Natural killer cell treated with Interleukin-12 subunit alpha and Interleukin-12 subunit beta and Interleukin-15 and Interleukin-18, amount 100 ng/mL, for 72 hours (primary cell): ENCODE measurements at regions not wholly inside any gene's neighbourhood (a gene's known extent, or its start where the extent isn't known, plus 50 kb on each side); places are given as distances from the start of the nearest gene placed in this dataset.
"Not testable (repeated sequence)": the region's sequence is repeated elsewhere in the genome, so short reads cannot be mapped to it uniquely, and the experiment has no call there.

Experiments used
- ATAC-seq, 2 donors: fragments of 150-1000 bp; cut with Tn5 transposase in 1 of 2; sonication (Bioruptor Pico), chemical (Tn5 transposase) in 1 of 2; 2 replicates each; pipeline ENCODE4 v1.10.0; 2021
- DNase-seq: peaks from one replicate; pipeline ENCODE4 v3.0.0; 2022; ENCODE audit warnings: low spot score
- H3K27ac Mint-ChIP-seq, 2 donors: 1 replicate in 1 of 2; 2 replicates in 1 of 2; pipeline ENCODE4 v1.8.0; 2022; ENCODE audit warnings: mixed read lengths in 2 of 2, mild to moderate bottlenecking in 1 of 2, moderate library complexity in 1 of 2
- H3K27me3 Mint-ChIP-seq, 2 donors: 1 replicate in 1 of 2; 2 replicates in 1 of 2; pipeline ENCODE4 v1.8.0; 2022; ENCODE audit warnings: mixed read lengths in 2 of 2
- H3K36me3 Mint-ChIP-seq: one replicate; pipeline ENCODE4 v1.8.0; 2022; ENCODE audit warnings: mixed read lengths
- H3K4me1 Mint-ChIP-seq, 2 donors: 1 replicate in 1 of 2; 2 replicates in 1 of 2; pipeline ENCODE4 v1.8.0; 2022; ENCODE audit warnings: low read depth in 2 of 2, mixed read lengths in 2 of 2, mild to moderate bottlenecking in 1 of 2
- H3K4me3 Mint-ChIP-seq: one replicate; pipeline ENCODE4 v1.8.0; 2022; ENCODE audit warnings: mixed read lengths
- H3K9me3 Mint-ChIP-seq: 2 replicates; pipeline ENCODE4 v1.8.0; 2022; ENCODE audit warnings: mixed read lengths

DNA sequence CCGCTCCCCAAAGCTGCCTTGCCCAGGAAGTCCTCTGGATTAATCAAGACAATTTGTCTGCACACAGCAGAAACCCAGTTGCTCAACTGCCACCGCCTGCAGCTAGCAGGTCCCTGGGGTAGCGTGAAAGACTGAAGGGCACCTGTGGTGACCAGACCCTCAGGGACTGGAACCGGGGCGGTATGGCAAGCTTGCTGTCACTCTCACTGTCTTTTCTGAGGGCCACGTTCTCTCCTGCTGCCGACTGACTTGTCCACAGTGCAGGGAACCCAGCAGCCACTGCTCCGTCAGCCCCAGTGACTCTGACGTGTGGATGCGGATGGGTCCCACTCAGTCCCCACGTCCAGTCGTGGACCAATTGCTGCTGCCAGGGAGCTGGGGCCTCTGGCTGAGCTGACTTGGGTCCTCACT, 72.8 kb upstream of the PMEPA1 start:
- Mint-ChIP-seq H3K27me3 (peaks cover 18 to 23% of the 10 kb centered on the region in 2 donors), H3K4me1 (no peaks in the 10 kb centered on the region), H3K27ac (no peak overlapping the region), H3K4me3 (no peak overlapping the region), H3K36me3 (no peaks in the 10 kb centered on the region), H3K9me3 (no peaks in the 10 kb centered on the region)
- DNase-seq (no peak), ATAC-seq (peak in 1 of 2 donors; percentile 11)

DNA sequence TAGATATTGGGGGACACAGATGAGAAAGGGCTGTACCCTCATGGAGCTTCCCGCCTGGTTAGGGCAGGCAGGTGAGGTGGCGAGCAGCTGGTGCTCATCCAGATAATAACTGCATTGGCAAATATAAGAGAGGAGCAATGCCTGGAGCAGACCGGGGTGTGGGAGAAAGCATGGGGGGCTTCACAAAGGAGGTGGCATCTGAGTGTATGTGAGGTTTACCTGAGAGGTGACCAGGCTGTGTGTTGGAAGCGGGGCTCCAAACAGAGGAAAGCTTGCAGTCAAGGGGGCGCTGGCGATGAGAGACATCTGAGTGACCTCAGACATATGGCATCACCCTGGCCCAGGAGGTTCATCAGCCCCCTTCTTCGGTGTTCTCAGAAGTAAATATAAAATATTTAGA, 72.1 kb upstream of the PMEPA1 start:
- Mint-ChIP-seq H3K9me3 (no peaks in the 10 kb centered on the region), H3K4me3 (no peak overlapping the region), H3K27ac (no peak overlapping the region), H3K36me3 (no peaks in the 10 kb centered on the region), H3K4me1 (no peaks in the 10 kb centered on the region), H3K27me3 (peaks cover 21 to 29% of the 10 kb centered on the region in 2 donors)
- ATAC-seq: no peak
- no peak for DNase-seq

DNA sequence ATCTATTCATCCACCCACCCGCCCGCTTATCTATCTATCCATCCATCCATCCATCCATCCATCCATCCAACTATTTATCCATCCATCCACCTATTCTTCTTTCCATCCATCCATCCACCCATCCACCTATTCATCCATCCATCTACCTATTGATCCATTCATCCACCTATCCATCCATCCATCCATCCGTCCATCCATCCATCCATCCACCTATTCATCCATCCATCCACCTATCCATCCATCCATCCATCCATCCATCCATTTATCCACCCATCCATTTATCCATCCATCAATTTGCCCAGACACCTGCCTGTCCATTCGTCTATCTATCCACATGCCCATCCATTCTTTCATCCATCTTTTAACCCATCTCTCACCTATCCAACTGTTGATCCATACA, 71.1 kb upstream of the PMEPA1 start:
- Mint-ChIP-seq H3K4me1 (no peaks in the 10 kb centered on the region), H3K27me3 (peaks cover 21 to 39% of the 10 kb centered on the region in 2 donors), H3K9me3 (no peaks in the 10 kb centered on the region), H3K4me3 (no peak overlapping the region), H3K27ac (no peak overlapping the region), H3K36me3 (no peaks in the 10 kb centered on the region)
- no peak for DNase-seq
- no peak for ATAC-seq

DNA sequence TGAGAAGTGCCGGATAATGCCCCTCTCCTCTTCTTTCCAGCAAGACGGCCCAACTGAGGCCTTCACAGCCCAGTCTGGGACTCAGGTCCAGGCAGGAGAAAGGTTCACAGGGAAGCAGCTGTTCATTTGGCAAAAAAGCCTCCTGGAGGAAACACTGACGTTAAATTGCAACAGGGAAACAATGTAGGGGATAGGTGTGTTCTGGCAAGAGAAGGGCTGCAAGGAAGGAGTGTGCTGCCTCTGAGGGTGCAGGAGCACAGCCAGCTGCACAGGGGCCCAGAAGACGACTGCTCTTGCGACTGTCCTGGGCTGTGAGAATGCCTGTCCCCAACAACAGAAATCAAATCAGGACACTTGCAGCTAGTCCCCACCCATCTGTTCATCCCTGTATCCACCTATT, 70.6 kb upstream of the PMEPA1 start:
- Mint-ChIP-seq H3K27me3 (peaks cover 23 to 44% of the 10 kb centered on the region in 2 donors), H3K36me3 (no peaks in the 10 kb centered on the region), H3K27ac (no peak overlapping the region), H3K9me3 (no peaks in the 10 kb centered on the region), H3K4me3 (no peak overlapping the region), H3K4me1 (no peaks in the 10 kb centered on the region)
- no peak for ATAC-seq
- no peak for DNase-seq

DNA sequence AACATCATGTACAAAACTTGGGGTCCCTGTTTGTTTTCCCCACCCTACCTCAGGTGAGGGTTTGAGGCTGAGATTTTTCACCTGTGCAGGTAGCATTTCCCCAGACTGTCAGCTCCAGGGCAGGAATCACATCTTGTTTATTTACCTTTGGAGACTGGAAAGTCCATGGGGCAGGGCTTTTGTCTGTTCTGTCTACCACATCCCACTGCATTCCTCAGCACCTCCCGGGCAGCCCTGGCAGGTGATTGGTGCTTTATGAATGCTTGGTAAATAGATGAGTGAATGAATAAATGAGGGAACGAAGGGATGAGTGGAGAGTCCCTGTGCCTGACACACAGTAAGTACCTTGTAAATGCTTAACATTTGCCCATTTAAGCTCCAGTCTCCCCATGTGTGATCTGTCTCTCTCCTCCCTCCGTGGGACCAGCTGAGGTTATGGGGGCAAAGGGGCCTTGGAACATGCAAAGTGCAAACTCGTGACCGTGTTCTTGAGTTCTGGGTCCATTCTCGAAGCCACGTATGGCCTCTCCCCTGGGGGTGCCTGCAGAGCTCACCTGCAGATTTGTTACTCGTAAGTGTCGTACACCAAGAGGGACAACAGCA, 69.7 kb upstream of the PMEPA1 start:
- no peak for ATAC-seq
- peaks cover 25 to 46% of the 10 kb centered on the region in 2 donors for H3K27me3 Mint-ChIP-seq
- no peak overlapping the region for H3K27ac Mint-ChIP-seq
- no peak for DNase-seq
- H3K9me3 Mint-ChIP-seq: no peaks in the 10 kb centered on the region
- H3K4me1 Mint-ChIP-seq: no peaks in the 10 kb centered on the region
- no peak overlapping the region for H3K4me3 Mint-ChIP-seq
- H3K36me3 Mint-ChIP-seq: no peaks in the 10 kb centered on the region

DNA sequence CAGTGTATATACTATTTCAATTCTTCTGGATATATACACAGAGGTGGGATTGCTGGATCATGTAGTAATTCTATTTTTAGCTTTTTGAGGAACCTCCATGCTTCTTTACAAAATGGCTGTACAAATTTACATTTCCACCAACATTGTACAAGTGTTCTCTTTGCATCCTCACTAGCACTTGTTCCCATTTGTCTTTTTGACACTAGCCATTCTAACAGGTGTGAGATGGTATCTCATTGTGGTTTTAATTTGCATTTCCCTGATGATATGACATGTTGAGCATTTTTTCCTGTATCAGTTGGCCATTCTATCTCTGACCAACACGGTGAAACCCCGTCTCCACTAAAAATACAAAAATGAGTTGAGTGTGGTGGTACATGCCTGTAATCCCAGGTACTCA, 68.1 kb upstream of the PMEPA1 start:
- Mint-ChIP-seq H3K27ac (no peak overlapping the region), H3K4me3 (no peak overlapping the region), H3K27me3 (peaks cover 25 to 52% of the 10 kb centered on the region in 2 donors), H3K9me3 (no peaks in the 10 kb centered on the region), H3K36me3 (no peaks in the 10 kb centered on the region), H3K4me1 (no peaks in the 10 kb centered on the region)
- ATAC-seq (no peak), DNase-seq (no peak)

DNA sequence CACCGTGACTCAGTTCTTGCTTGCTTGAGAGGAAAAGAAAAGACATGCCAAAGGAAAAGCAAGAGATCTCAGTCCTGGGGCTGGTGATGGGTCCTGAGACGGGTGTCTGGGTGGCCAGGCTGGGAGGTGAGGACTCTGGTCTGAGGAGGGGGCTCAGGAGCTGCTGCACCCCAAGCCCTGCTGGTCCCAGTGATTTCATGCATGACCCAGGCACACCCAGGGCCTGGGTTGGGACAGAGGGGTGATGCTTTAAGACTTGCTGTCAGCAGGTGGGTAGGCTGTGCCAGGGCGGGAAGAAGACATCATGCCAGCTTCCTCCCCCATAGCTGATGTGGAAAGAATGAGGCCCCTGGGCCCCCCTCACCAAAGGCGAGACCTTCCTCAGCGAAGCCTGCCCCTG, 65.1 kb upstream of the PMEPA1 start:
- DNase-seq: no peak
- H3K27ac Mint-ChIP-seq: no peak overlapping the region
- H3K4me1 Mint-ChIP-seq: peaks cover 0 to 3% of the 10 kb centered on the region in 2 donors
- H3K36me3 Mint-ChIP-seq: no peaks in the 10 kb centered on the region
- no peaks in the 10 kb centered on the region for H3K9me3 Mint-ChIP-seq
- H3K4me3 Mint-ChIP-seq: no peak overlapping the region
- peaks cover 17 to 39% of the 10 kb centered on the region in 2 donors for H3K27me3 Mint-ChIP-seq
- peak; percentile 45 to 55 for ATAC-seq

DNA sequence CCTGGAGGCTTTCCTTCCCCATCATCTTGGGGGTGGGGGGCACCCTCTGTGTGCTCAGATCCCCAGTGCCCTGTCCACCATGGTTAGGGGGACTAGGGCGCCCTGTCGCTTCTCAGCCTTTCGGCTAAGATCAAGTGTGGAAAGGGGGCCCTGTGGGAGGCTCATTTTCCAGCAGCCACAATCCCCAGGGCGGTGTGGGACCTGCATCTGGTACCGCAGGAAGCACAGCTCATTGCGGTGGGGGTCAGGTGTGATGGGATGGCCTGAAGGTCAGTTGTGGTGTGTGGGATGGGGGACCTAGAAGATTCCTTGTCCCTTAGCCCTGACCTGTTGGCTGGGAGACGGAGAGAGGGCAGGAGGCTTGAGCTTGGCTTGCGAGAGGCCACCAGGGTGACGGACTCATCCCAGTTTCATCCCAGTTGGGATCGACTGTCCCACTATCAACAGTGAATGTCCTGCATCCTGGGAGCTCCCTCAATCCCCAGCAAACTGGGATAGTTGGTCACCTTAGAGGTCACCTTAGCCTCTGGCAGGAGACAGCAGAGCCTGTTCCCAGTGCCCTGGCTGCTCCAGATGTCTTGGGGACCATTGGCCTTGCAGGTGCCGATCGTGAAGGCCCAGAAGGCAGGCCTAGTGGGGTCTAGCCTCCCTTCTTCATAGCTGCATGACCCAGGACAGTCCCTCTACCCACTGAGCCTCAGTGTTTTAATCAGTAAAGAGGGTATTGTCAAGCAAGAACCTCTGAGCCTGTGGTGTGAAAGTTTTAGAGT, 64.5 kb upstream of the PMEPA1 start:
- Mint-ChIP-seq H3K4me1 (peaks cover 0 to 3% of the 10 kb centered on the region in 2 donors), H3K36me3 (no peaks in the 10 kb centered on the region), H3K27ac (no peak overlapping the region), H3K9me3 (no peaks in the 10 kb centered on the region), H3K27me3 (peaks cover 14 to 39% of the 10 kb centered on the region in 2 donors), H3K4me3 (no peak overlapping the region)
- peak in 1 of 2 donors; percentile 37 for ATAC-seq
- no peak for DNase-seq

DNA sequence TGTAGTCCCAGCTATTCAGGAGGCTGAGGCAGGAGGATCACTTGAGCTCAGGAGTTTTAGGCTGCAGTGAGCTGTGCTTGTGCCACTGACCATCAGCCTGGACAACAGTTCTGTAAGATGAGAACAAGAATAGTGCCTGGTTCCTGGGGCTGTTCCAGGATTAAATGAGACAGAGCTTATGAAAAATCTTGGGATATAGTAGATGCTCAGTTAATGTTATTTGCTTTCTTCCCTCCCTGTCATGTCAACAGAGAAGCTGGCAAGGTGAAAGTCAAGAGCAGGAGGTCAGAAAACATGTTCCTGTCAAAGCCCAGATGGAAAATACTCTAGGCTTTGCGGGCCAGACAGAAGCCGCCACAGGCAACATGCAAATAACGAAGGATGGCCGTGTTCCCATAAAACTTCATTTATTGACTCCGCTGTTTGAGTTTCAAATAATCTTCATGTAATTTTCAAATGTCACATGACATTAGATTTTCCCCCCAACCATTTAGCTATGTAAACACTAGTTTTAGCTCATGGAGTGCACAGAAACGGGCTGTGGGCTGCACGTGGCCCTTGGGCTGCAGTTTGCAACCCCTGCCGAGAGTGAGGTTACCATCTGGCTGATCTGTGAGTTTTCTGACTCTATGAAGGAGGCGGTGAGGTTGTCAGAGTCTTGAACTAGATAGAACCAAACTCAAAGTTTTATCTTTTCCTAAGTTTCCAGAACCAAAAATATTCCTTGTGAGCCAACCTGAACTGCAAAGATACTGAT, 63.4 kb upstream of the PMEPA1 start:
- H3K4me3 Mint-ChIP-seq: no peak overlapping the region
- DNase-seq: no peak
- H3K36me3 Mint-ChIP-seq: no peaks in the 10 kb centered on the region
- ATAC-seq: no peak
- peaks cover 0 to 3% of the 10 kb centered on the region in 2 donors for H3K4me1 Mint-ChIP-seq
- H3K9me3 Mint-ChIP-seq: no peaks in the 10 kb centered on the region
- peaks cover 13 to 31% of the 10 kb centered on the region in 2 donors for H3K27me3 Mint-ChIP-seq
- no peak overlapping the region for H3K27ac Mint-ChIP-seq

DNA sequence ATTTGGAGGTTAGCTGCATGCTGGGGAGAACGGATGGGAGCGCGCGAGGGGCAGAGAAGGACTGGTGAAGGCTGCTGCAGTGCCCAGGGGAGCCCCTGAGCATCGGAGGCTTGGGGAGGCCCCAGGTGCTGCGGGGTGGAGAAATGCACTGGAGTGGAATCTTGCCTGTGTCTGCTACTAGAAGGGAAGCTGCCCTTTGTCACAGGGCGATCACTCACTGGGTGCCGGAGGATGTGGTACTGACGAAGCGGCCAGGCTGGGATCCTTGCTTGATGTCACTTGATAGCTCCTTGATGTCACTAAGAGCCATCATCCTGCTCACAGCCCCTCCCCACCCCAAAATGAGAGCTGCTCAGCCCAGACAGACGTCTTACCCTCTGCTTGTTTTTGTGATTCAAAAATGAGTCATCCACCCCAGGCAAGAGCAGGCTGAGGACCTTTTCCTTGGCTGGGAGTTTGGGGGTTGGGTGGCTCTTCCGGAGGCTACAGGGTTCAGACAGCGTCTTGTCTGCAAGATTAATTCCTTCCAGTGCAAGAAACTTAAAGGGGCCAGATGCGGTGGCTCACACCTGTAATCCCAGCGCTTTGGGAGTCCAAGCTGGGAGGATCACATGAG, 62.6 kb upstream of the PMEPA1 start:
- Mint-ChIP-seq H3K4me1 (peaks cover 0 to 3% of the 10 kb centered on the region in 2 donors), H3K9me3 (no peaks in the 10 kb centered on the region), H3K36me3 (no peaks in the 10 kb centered on the region), H3K27me3 (peaks cover 13 to 36% of the 10 kb centered on the region in 2 donors), H3K4me3 (no peak overlapping the region), H3K27ac (no peak overlapping the region)
- no peak for ATAC-seq
- DNase-seq: no peak

DNA sequence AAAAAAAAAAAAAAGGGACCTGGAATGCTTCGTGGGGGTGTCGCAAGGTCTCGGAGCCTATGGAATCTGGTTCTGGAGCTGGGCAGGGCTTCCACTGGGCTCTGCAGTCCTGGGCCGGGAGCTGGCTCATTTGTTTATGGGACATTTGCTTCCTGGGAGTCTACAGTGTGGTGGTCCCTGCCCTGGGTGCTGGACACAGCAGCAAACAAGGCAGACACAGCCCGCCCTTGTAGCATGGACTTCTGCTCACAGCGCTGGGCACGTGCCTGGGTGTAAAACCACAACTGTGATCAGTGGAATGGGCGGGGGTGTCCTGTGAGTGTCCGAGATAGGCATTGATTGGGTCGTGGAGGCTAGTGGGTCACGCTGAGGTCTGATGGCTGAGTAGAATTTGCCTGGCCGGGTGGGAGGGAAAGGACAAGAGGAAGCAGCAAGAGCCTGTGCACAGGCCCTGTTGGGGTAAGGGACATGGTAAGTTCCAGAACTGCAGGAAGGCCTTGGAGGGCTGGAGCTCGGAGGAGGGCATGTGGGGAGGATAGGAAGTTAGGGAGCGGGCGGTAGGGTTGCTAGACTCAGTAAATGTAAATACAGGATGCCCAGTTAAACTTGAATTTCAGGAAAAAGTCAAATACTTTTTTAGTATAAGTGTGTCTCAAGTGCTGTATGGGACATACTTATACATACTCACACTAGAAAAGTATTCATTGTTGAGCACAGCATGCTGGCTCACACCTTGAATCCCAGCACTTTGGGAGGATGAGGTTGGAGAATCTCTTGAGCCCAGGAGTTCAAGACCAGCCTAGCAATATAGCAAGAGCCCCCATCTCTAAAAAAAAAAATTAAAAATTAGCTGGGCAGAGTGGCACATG, 61.3 kb upstream of the PMEPA1 start:
- H3K27ac Mint-ChIP-seq: no peak overlapping the region
- H3K36me3 Mint-ChIP-seq: no peaks in the 10 kb centered on the region
- DNase-seq (no peak), ATAC-seq (peak; percentile 21 to 25)
- peaks cover 9 to 22% of the 10 kb centered on the region in 2 donors for H3K27me3 Mint-ChIP-seq
- peaks cover 0 to 3% of the 10 kb centered on the region in 2 donors for H3K4me1 Mint-ChIP-seq
- H3K9me3 Mint-ChIP-seq: no peaks in the 10 kb centered on the region
- no peak overlapping the region for H3K4me3 Mint-ChIP-seq

DNA sequence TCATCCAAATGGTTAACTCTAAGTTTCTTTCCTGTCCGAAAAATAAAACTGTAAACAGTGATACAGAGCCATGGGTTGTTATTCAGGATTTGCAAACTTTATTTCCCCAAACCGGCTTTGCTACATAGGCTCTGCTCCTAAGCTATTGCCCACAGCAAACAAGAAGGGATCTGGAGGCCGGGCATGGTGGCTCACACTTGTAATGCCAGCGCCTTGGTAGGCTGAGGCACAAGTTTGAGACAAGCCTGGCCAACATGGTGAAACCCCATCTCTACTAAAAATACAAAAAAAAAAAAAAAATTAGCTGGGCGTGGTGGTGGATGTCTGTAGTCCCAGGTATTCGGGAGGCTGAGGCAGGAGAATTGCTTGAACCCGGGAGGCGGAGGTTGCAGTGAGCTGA, 60.6 kb upstream of the PMEPA1 start:
- not testable (repeated sequence) for H3K36me3 Mint-ChIP-seq, H3K9me3 Mint-ChIP-seq, H3K4me3 Mint-ChIP-seq, H3K27ac Mint-ChIP-seq, ATAC-seq, DNase-seq, H3K4me1 Mint-ChIP-seq
- H3K27me3 Mint-ChIP-seq: peaks cover 7 to 15% of the 10 kb centered on the region in 2 donors

DNA sequence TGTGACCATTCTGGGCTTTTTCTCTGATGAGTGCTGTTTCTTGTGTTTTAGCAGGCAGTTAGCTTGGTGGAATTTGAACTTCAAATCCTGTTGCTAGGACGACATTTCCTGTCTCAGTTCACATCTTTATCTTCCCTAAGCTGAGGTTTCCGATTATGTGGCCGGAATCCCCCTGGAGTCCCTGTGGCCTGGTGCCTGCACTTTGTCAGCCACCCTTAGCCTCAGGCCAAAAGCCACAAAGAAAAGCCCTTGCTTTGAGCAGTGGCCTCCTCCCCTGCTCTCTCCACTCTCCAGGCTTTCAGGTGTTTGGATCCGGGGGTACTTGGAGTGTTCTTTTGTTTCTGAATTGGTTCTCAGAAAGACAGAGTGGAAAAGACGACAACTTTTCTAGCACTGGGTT, 59.9 kb upstream of the PMEPA1 start:
- Mint-ChIP-seq H3K9me3 (no peaks in the 10 kb centered on the region), H3K27ac (no peak overlapping the region), H3K27me3 (peaks cover 5 to 13% of the 10 kb centered on the region in 2 donors), H3K4me1 (peaks cover 0 to 3% of the 10 kb centered on the region in 2 donors), H3K36me3 (no peaks in the 10 kb centered on the region), H3K4me3 (no peak overlapping the region)
- no peak for ATAC-seq
- no peak for DNase-seq
